ENCODE measurements at regions not wholly inside any gene's neighbourhood (a gene's known extent, or its start where the extent isn't known, plus 50 kb on each side); places are given as distances from the start of the nearest gene placed in this dataset.

DNA sequence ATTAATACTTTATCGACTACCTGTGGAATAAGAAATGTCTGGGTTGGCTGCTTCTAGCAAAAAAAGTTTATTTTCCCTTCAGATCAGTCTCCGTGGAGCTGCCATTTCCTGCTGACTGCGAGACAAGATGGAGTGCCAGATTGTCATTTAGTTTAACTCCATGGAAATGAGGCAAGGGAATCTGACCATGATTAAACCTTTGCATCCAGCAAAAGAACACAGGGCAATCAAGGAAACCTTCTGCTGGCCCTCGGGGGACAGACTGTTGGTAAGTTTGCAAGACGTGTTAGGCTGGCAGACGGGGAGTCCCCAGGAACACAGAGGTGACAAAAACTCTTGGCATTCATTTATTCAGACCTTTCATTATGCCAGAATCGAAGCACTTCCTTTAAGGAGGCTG, 52.2 kb upstream of the SPACA1 start:
- TF ChIP-seq, protein P1, sequence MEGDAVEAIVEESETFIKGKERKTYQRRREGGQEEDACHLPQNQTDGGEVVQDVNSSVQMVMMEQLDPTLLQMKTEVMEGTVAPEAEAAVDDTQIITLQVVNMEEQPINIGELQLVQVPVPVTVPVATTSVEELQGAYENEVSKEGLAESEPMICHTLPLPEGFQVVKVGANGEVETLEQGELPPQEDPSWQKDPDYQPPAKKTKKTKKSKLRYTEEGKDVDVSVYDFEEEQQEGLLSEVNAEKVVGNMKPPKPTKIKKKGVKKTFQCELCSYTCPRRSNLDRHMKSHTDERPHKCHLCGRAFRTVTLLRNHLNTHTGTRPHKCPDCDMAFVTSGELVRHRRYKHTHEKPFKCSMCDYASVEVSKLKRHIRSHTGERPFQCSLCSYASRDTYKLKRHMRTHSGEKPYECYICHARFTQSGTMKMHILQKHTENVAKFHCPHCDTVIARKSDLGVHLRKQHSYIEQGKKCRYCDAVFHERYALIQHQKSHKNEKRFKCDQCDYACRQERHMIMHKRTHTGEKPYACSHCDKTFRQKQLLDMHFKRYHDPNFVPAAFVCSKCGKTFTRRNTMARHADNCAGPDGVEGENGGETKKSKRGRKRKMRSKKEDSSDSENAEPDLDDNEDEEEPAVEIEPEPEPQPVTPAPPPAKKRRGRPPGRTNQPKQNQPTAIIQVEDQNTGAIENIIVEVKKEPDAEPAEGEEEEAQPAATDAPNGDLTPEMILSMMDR (IDR thresholded peaks at IDR 0.05), result no peak

DNA sequence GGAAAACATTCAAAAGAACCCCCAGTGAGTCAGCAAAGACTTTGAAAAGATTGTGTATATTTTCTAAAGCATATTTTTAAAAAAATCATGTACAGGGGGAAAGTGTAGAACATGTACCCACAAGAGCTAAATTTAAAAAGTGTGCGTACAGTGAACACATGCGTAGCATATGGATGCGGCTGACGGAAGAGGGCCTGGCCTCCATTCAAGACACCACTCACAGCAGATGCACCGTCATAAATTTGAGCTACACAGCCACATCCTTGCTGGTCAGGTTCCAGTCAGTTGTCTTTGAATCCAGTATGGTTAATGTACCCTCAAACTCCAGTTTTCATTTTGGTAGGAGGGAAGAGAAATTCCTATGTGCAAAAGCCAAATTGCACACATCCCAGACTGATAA, 54.3 kb upstream of the SPACA1 start:
- TF ChIP-seq, protein P1 (IDR thresholded peaks at IDR 0.05), result no peak

DNA sequence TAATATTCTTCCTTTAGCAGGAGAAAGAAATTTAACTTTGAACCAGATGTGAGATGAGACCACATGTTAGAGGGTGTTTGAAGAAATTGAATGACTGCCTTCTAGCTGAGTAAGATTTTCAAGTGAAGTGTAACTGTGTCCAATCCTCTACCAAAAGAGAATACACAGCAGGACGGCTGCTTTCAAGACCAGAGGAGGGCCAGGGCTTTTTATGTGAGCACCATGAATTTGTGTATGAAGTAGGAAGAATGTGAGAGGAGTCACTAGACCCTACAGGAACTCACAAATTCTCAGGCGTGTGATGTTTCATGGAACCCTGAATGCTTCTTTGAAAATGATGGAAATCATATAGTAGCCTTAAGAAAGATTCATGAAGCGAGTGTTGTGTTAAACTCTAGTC, 56.8 kb upstream of the SPACA1 start:
- TF ChIP-seq, protein P1 (IDR thresholded peaks at IDR 0.05), result no peak

DNA sequence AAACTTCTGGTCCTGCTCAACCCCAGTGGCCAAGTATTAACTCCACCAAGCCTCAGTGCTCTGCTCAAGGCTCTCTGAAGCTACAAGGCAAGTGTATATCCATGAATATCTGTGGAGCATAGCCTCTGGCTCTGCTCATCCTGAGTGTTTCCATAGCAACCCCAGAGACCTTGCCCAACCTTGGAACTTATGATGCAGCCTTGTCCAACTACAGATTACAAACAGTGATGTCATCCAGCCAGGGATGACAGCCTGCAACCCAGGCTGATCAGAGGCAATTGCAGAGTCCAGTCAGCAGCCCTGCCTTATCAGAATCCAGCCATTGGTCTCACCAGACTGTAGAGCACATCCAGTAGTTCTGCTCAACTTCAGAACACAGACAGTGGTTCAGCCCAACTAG, 65.5 kb upstream of the SPACA1 start:
- TF ChIP-seq, protein P1 (IDR thresholded peaks at IDR 0.05), result no peak

DNA sequence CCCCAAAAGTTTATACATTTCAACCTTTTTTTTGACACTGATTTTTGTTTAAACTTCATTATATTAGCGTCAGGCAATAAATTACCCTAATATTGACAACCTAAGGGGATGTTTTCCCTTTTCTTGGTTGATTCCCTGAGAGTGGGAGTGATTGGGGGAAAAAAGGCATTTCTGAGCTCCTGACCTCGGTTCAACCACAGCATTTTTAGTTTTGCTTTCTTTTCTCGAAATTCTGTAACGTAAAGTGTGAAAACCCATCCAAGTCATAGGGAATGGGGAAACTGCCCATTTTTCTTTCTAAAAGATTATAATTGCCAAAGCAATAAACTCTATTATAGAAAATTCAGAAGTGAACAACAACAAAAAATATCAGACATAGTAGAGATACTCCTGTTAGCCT, 67.9 kb upstream of the SPACA1 start:
- TF ChIP-seq, protein P1 (IDR thresholded peaks at IDR 0.05), result no peak

DNA sequence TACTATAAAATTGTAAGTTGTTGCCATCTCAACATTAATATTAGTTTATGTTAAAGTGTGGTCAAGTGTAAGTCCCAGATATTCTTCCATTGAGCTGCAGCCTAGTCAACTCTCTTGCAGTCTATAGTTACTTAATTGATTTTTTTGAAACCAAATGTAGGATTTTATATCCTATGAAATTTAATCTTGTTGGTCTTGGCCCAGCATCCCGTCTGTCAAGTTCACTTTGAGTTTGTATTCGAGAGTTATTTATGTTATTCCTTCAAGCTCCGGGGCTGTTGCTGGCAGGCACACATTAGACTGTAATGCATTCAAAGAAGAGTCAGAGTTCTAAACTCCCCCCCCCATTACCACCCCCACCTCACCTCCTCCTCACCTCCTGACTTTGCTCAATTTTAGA, 71.0 kb upstream of the SPACA1 start:
- TF ChIP-seq, protein P1 (IDR thresholded peaks at IDR 0.05), result no peak

DNA sequence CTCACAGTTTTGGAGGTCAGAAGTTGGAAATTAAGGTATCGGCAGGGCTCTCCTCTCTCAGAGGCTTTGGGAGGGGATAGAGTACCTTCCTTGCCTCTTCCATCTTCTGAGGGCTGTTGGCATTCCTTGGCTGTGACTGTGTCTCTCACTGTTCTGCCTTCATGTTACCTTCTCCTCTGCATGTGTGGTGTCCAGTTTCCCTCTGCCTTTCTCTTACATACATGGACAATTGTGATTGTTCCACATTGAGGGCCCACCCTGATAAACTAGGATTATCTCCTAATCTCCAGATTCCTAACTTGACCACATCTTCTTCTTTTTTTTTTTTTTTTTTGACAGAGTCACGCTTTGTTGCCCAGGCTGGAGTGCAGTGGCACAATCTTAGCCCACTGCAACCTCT, 72.1 kb upstream of the SPACA1 start:
- TF ChIP-seq, protein P1 (IDR thresholded peaks at IDR 0.05), result no peak

DNA sequence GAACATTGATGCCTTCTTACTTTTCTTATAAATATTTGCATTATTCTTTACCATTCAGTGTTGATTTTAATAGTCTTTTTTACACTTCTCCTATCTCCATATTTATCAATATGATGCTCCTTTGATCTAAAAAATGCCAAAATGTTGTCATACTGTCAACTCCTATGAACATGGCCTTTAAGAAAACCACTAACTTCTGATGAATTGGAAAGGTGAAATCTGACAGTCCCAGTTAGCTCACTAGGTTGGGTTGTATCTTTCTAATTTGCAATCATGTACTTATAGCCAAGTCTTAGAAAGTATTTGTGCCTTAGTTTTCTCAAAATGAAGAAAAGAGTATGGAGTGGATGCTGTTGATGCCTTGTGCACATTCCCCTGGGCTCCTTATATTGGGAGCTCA, 75.4 kb upstream of the SPACA1 start:
- TF ChIP-seq, protein P1 (IDR thresholded peaks at IDR 0.05), result no peak

Measured in LNCAP (cell line).